ENCODE measurements at regions not wholly inside any gene's neighbourhood (a gene's known extent, or its start where the extent isn't known, plus 50 kb on each side); places are given as distances from the start of the nearest gene placed in this dataset.

- TF ChIP-seq, protein P1, sequence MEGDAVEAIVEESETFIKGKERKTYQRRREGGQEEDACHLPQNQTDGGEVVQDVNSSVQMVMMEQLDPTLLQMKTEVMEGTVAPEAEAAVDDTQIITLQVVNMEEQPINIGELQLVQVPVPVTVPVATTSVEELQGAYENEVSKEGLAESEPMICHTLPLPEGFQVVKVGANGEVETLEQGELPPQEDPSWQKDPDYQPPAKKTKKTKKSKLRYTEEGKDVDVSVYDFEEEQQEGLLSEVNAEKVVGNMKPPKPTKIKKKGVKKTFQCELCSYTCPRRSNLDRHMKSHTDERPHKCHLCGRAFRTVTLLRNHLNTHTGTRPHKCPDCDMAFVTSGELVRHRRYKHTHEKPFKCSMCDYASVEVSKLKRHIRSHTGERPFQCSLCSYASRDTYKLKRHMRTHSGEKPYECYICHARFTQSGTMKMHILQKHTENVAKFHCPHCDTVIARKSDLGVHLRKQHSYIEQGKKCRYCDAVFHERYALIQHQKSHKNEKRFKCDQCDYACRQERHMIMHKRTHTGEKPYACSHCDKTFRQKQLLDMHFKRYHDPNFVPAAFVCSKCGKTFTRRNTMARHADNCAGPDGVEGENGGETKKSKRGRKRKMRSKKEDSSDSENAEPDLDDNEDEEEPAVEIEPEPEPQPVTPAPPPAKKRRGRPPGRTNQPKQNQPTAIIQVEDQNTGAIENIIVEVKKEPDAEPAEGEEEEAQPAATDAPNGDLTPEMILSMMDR (IDR thresholded peaks at IDR 0.05 in 4 of 5, conservative IDR thresholded peaks at IDR 0.05 in 1 of 5) = no peak
- no peak for TF ChIP-seq POLR2A (IDR thresholded peaks at IDR 0.05)
Measured at GRCh38 chr5:109959652-109960051, 269.9 kb downstream of the MAN2A1 start.
